ENCODE measurements at regions not wholly inside any gene's neighbourhood (a gene's known extent, or its start where the extent isn't known, plus 50 kb on each side); places are given as distances from the start of the nearest gene placed in this dataset.

- H3K36me3 ChIP-seq, result no peaks in the 10 kb centered on the region
- no peaks in the 10 kb centered on the region for H3K4me1 ChIP-seq (ENCODE audit: control insufficient read depth in 1 of 2, low read depth in 2 of 2)
- no peak for ATAC-seq (ENCODE audit: insufficient number of reproducible peaks, low FRiP score, low read depth)
- H3K4me3 ChIP-seq, result no peak overlapping the region
- no peaks in the 10 kb centered on the region for H3K27me3 ChIP-seq (replicated peaks; ENCODE audit: insufficient read depth)
- H3K9me3 ChIP-seq, result no peaks in the 10 kb centered on the region
- no peak for DNase-seq (ENCODE audit: low spot score)
- H3K27ac ChIP-seq, result no peak overlapping the region
- no peak for TF ChIP-seq CTCF (IDR thresholded peaks at IDR 0.05)
Measured at GRCh38 chr6:150465610-150466009, 96.8 kb downstream of the IYD start.

GRCh38 chr6:150466196-150466595 lies 97.4 kb downstream of the IYD start:
- TF ChIP-seq CTCF (IDR thresholded peaks at IDR 0.05), result no peak
- ATAC-seq (ENCODE audit: insufficient number of reproducible peaks, low FRiP score, low read depth), result no peak

GRCh38 chr6:150470131-150470530 lies 101.3 kb downstream of the IYD start:
- TF ChIP-seq CTCF (IDR thresholded peaks at IDR 0.05), result no peak
- H3K36me3 ChIP-seq, result no peaks in the 10 kb centered on the region
- H3K4me1 ChIP-seq (ENCODE audit: control insufficient read depth in 1 of 2, low read depth in 2 of 2), result no peaks in the 10 kb centered on the region
- DNase-seq (ENCODE audit: low spot score) (no peak), ATAC-seq (ENCODE audit: insufficient number of reproducible peaks, low FRiP score, low read depth) (no peak)
- H3K4me3 ChIP-seq, result no peak overlapping the region
- H3K27me3 ChIP-seq (replicated peaks; ENCODE audit: insufficient read depth), result no peaks in the 10 kb centered on the region
- H3K27ac ChIP-seq, result no peak overlapping the region
- H3K9me3 ChIP-seq, result no peaks in the 10 kb centered on the region

More at GRCh38 chr6:150466196-150466595, 97.4 kb downstream of the IYD start:
- DNase-seq (ENCODE audit: low spot score), result no peak
- Histone ChIP-seq H3K27ac (no peak overlapping the region), H3K27me3 (replicated peaks; ENCODE audit: insufficient read depth) (no peaks in the 10 kb centered on the region), H3K4me3 (no peak overlapping the region), H3K4me1 (ENCODE audit: control insufficient read depth in 1 of 2, low read depth in 2 of 2) (no peaks in the 10 kb centered on the region), H3K36me3 (no peaks in the 10 kb centered on the region), H3K9me3 (no peaks in the 10 kb centered on the region)

- H3K36me3 ChIP-seq, result no peaks in the 10 kb centered on the region
- DNase-seq (ENCODE audit: low spot score) (no peak), ATAC-seq (ENCODE audit: insufficient number of reproducible peaks, low FRiP score, low read depth) (no peak)
- no peak overlapping the region for H3K27ac ChIP-seq
- TF ChIP-seq CTCF (IDR thresholded peaks at IDR 0.05), result no peak
- H3K4me3 ChIP-seq, result no peak overlapping the region
- no peaks in the 10 kb centered on the region for H3K4me1 ChIP-seq (ENCODE audit: control insufficient read depth in 1 of 2, low read depth in 2 of 2)
- no peaks in the 10 kb centered on the region for H3K9me3 ChIP-seq
- H3K27me3 ChIP-seq (replicated peaks; ENCODE audit: insufficient read depth), result no peaks in the 10 kb centered on the region
Measured at GRCh38 chr6:150470960-150471665, 102.3 kb downstream of the IYD start.

- Histone ChIP-seq H3K4me1 (ENCODE audit: control insufficient read depth in 1 of 2, low read depth in 2 of 2) (no peaks in the 10 kb centered on the region), H3K36me3 (no peaks in the 10 kb centered on the region), H3K27me3 (replicated peaks; ENCODE audit: insufficient read depth) (no peaks in the 10 kb centered on the region), H3K4me3 (no peak overlapping the region), H3K9me3 (no peaks in the 10 kb centered on the region), H3K27ac (no peak overlapping the region)
- ATAC-seq (ENCODE audit: insufficient number of reproducible peaks, low FRiP score, low read depth), result no peak
- no peak for DNase-seq (ENCODE audit: low spot score)
- TF ChIP-seq CTCF (IDR thresholded peaks at IDR 0.05), result no peak
Measured at GRCh38 chr6:150478656-150479545, 110.1 kb downstream of the IYD start.
